ENCODE measurements at regions not wholly inside any gene's neighbourhood (a gene's known extent, or its start where the extent isn't known, plus 50 kb on each side); places are given as distances from the start of the nearest gene placed in this dataset.
"Not testable (repeated sequence)": the region's sequence is repeated elsewhere in the genome, so short reads cannot be mapped to it uniquely, and the experiment has no call there.

- TF ChIP-seq, protein P1, sequence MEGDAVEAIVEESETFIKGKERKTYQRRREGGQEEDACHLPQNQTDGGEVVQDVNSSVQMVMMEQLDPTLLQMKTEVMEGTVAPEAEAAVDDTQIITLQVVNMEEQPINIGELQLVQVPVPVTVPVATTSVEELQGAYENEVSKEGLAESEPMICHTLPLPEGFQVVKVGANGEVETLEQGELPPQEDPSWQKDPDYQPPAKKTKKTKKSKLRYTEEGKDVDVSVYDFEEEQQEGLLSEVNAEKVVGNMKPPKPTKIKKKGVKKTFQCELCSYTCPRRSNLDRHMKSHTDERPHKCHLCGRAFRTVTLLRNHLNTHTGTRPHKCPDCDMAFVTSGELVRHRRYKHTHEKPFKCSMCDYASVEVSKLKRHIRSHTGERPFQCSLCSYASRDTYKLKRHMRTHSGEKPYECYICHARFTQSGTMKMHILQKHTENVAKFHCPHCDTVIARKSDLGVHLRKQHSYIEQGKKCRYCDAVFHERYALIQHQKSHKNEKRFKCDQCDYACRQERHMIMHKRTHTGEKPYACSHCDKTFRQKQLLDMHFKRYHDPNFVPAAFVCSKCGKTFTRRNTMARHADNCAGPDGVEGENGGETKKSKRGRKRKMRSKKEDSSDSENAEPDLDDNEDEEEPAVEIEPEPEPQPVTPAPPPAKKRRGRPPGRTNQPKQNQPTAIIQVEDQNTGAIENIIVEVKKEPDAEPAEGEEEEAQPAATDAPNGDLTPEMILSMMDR (IDR thresholded peaks at IDR 0.05) = not testable (repeated sequence)
- not testable (repeated sequence) for TF ChIP-seq POLR2A (IDR thresholded peaks at IDR 0.05)
Observed at GRCh38 chr18:63050667-63051395, 268.7 kb downstream of the BCL2 start.

Measured in heart left ventricle (tissue), 13 donors.